ENCODE measurements at regions not wholly inside any gene's neighbourhood (a gene's known extent, or its start where the extent isn't known, plus 50 kb on each side); places are given as distances from the start of the nearest gene placed in this dataset.

DNA sequence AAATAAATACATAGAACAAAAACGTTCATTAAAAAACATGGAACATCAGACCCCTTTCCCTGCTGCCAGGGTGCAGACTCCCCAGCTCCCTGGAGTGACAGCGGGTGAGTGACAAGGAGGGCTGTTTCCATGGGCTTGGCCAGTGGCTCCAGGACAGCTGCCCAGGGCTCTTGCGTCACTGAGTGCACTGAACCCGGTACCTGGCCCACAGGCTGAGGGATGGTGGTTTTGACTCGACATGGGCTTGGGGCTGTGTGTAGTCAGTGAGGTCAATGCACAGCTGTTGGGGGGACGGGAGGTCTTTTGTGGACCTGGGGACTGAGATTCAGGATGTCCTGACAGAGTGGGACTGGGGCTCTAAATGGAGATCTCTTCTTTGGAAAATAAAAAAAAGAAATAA, 142.1 kb upstream of the B3GAT1 start:
- no peaks in the 10 kb centered on the region for H3K27me3 ChIP-seq
- TF ChIP-seq POLR2A (IDR thresholded peaks at IDR 0.05) = no peak
- TF ChIP-seq, protein P1, sequence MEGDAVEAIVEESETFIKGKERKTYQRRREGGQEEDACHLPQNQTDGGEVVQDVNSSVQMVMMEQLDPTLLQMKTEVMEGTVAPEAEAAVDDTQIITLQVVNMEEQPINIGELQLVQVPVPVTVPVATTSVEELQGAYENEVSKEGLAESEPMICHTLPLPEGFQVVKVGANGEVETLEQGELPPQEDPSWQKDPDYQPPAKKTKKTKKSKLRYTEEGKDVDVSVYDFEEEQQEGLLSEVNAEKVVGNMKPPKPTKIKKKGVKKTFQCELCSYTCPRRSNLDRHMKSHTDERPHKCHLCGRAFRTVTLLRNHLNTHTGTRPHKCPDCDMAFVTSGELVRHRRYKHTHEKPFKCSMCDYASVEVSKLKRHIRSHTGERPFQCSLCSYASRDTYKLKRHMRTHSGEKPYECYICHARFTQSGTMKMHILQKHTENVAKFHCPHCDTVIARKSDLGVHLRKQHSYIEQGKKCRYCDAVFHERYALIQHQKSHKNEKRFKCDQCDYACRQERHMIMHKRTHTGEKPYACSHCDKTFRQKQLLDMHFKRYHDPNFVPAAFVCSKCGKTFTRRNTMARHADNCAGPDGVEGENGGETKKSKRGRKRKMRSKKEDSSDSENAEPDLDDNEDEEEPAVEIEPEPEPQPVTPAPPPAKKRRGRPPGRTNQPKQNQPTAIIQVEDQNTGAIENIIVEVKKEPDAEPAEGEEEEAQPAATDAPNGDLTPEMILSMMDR (IDR thresholded peaks at IDR 0.05) = no peak
- no peaks in the 10 kb centered on the region for H3K9me3 ChIP-seq
- H3K36me3 ChIP-seq = no peaks in the 10 kb centered on the region
- 82 to 85% methylated on average over 6 of the region's 6 CpGs for WGBS, 2 donors
- no peak overlapping the region for H3K27ac ChIP-seq
- H3K4me3 ChIP-seq (replicated peaks in 1 of 3) = no peak overlapping the region
- no peak for DNase-seq
- intact Hi-C loops (cut with DNase I) = no loop called here
- H3K4me1 ChIP-seq = no peaks in the 10 kb centered on the region

- Histone ChIP-seq H3K36me3 (no peaks in the 10 kb centered on the region), H3K27me3 (no peaks in the 10 kb centered on the region), H3K9me3 (no peaks in the 10 kb centered on the region), H3K27ac (no peak overlapping the region), H3K4me1 (no peaks in the 10 kb centered on the region), H3K4me3 (replicated peaks in 1 of 3) (no peak overlapping the region)
- intact Hi-C loops (cut with DNase I) = no loop called here
- TF ChIP-seq, protein P1 (IDR thresholded peaks at IDR 0.05) = no peak
- no peak for TF ChIP-seq POLR2A (IDR thresholded peaks at IDR 0.05)
- no peak for DNase-seq
- 77 to 78% methylated on average over 1 of the region's 1 CpG for WGBS, 2 donors
Observed at GRCh38 chr11:134552749-134553148, 140.7 kb upstream of the B3GAT1 start.

GRCh38 chr11:134545521-134545920, 133.5 kb upstream of the B3GAT1 start:
- H3K9me3 ChIP-seq = no peaks in the 10 kb centered on the region
- no peaks in the 10 kb centered on the region for H3K27me3 ChIP-seq
- WGBS, 2 donors = 90 to 91% methylated on average over 5 of the region's 5 CpGs
- intact Hi-C loops (cut with DNase I) = no loop called here
- TF ChIP-seq, protein P1 (IDR thresholded peaks at IDR 0.05) = no peak
- no peak for TF ChIP-seq POLR2A (IDR thresholded peaks at IDR 0.05)
- H3K4me1 ChIP-seq = no peaks in the 10 kb centered on the region
- no peaks in the 10 kb centered on the region for H3K36me3 ChIP-seq
- no peak overlapping the region for H3K4me3 ChIP-seq (replicated peaks in 1 of 3)
- H3K27ac ChIP-seq = no peak overlapping the region
- no peak for DNase-seq

GRCh38 chr11:134544095-134544815, 132.2 kb upstream of the B3GAT1 start:
- H3K36me3 ChIP-seq = no peaks in the 10 kb centered on the region
- no peak overlapping the region for H3K4me3 ChIP-seq (replicated peaks in 1 of 3)
- WGBS, 2 donors = 81% methylated on average over 14 of the region's 14 CpGs
- no peaks in the 10 kb centered on the region for H3K9me3 ChIP-seq
- H3K4me1 ChIP-seq = no peaks in the 10 kb centered on the region
- intact Hi-C loops (cut with DNase I) = no loop called here
- H3K27me3 ChIP-seq = no peaks in the 10 kb centered on the region
- H3K27ac ChIP-seq = no peak overlapping the region
- no peak for DNase-seq
- TF ChIP-seq, protein P1 (IDR thresholded peaks at IDR 0.05) = no peak
- TF ChIP-seq POLR2A (IDR thresholded peaks at IDR 0.05) = no peak

DNA sequence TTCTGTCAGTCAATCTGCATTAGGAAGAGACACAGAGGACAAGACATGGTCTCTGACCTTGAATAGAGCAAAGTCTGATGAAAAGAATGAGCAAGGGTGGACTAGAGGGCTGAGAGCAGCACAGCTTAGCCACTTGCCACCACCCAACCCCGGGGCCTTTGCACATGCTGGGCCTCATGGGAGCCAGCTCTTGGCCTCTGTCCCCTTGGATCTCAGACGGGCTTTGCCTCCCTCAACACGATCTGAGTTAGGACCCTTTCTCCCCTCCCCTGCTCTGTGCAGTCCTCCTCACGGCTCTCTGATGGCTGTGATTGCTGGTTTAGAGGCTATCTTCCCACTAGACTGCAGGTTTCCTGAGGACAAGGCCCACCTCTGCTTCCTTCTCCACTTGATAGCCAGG, 131.6 kb upstream of the B3GAT1 start:
- Histone ChIP-seq H3K27me3 (no peaks in the 10 kb centered on the region), H3K36me3 (no peaks in the 10 kb centered on the region), H3K4me3 (replicated peaks in 1 of 3) (no peak overlapping the region), H3K4me1 (no peaks in the 10 kb centered on the region), H3K27ac (no peak overlapping the region), H3K9me3 (no peaks in the 10 kb centered on the region)
- WGBS, 2 donors = 77 to 91% methylated on average over 4 of the region's 4 CpGs
- DNase-seq = no peak
- no peak for TF ChIP-seq POLR2A (IDR thresholded peaks at IDR 0.05)
- TF ChIP-seq, protein P1 (IDR thresholded peaks at IDR 0.05) = no peak
- intact Hi-C loops (cut with DNase I) = no loop called here

All from thyroid gland (tissue), 4 donors.